OCI-LY1 (cell line): ENCODE measurements at regions not wholly inside any gene's neighbourhood (a gene's known extent, or its start where the extent isn't known, plus 50 kb on each side); places are given as distances from the start of the nearest gene placed in this dataset.
"Not testable (repeated sequence)": the region's sequence is repeated elsewhere in the genome, so short reads cannot be mapped to it uniquely, and the experiment has no call there.

Experiments
- H2AFZ ChIP-seq: fragments of 200-600 bp; sonication (generic), shearing (Covaris generic); 2 replicates; pipeline ENCODE4 v1.6.0; 2014; ENCODE audit warnings: antibody characterized with exemption, mild to moderate bottlenecking, low read length
- H3F3A ChIP-seq: fragments of 200-600 bp; sonication (generic), shearing (Covaris generic); 2 replicates; pipeline ENCODE4 v1.6.0; 2014; ENCODE audit warnings: mild to moderate bottlenecking, antibody characterized with exemption, low read length, moderate library complexity; ENCODE audit not compliant: insufficient read depth
- H3K27ac ChIP-seq: fragments of 200-600 bp; sonication (generic); 2 replicates; pipeline ENCODE4 v1.5.1; 2014; ENCODE audit warnings: low read length, mixed run types, mild to moderate bottlenecking, low read depth; ENCODE audit not compliant: poor library complexity, severe bottlenecking
- H3K27me3 ChIP-seq: fragments of 200-600 bp; sonication (generic); 2 replicates; pipeline ENCODE4 v1.6.0; 2014; ENCODE audit warnings: antibody characterized with exemption, mild to moderate bottlenecking, low read length, moderate library complexity; ENCODE audit not compliant: insufficient read depth
- H3K36me3 ChIP-seq: fragments of 200-600 bp; sonication (generic); 2 replicates; pipeline ENCODE4 v1.6.1; 2014; ENCODE audit warnings: mild to moderate bottlenecking, antibody characterized with exemption, low read length, moderate library complexity, mixed read lengths; ENCODE audit not compliant: insufficient read depth
- H3K4me1 ChIP-seq: fragments of 200-600 bp; sonication (generic); 2 replicates; pipeline ENCODE4 v1.5.1; 2014; ENCODE audit warnings: mild to moderate bottlenecking, low read length, moderate library complexity; ENCODE audit not compliant: insufficient read depth, severe bottlenecking
- H3K4me2 ChIP-seq: fragments of 200-600 bp; sonication (generic), shearing (Covaris generic); 2 replicates; pipeline ENCODE4 v1.6.1; 2014; ENCODE audit warnings: low read length
- H3K4me3 ChIP-seq: fragments of 200-600 bp; sonication (generic); 2 replicates; pipeline ENCODE4 v1.5.1; 2014; ENCODE audit warnings: low read length, low read depth, mild to moderate bottlenecking, mixed read lengths; ENCODE audit not compliant: poor library complexity, severe bottlenecking
- H3K79me2 ChIP-seq: fragments of 200-600 bp; shearing (Covaris generic); 2 replicates; pipeline ENCODE4 v1.6.1; 2016; ENCODE audit warnings: mixed run types, low read length, mixed read lengths; ENCODE audit not compliant: insufficient read depth
- H3K9ac ChIP-seq: fragments of 200-600 bp; sonication (generic), shearing (Covaris generic); 2 replicates; pipeline ENCODE4 v1.6.1; 2014; ENCODE audit warnings: mild to moderate bottlenecking, low read length, mixed read lengths
- H3K9me2 ChIP-seq: fragments of 200-600 bp; sonication (generic), shearing (Covaris generic); 2 replicates; pipeline ENCODE4 v1.6.1; 2014; ENCODE audit warnings: low read depth, mild to moderate bottlenecking, low read length, mixed read lengths
- H3K9me3 ChIP-seq: fragments of 200-600 bp; shearing (Covaris generic); 2 replicates; pipeline ENCODE4 v1.6.1; 2014; ENCODE audit warnings: low read length, mixed read lengths
- H4K20me1 ChIP-seq: fragments of 200-600 bp; sonication (generic), shearing (Covaris generic); 2 replicates; pipeline ENCODE4 v1.6.0; 2016; ENCODE audit warnings: mild to moderate bottlenecking, low read length; ENCODE audit not compliant: insufficient read depth
- CTCF ChIP-seq: fragments of 200-600 bp; sonication (generic), shearing (Covaris generic); IDR thresholded peaks from 2 replicates; pipeline ENCODE4 v1.5.1; 2017; ENCODE audit warnings: mild to moderate bottlenecking, antibody characterized with exemption, low read length, moderate library complexity, mixed read lengths
- EZH2 ChIP-seq: fragments of 200-600 bp; sonication (generic), shearing (Covaris generic); IDR thresholded peaks from 2 replicates; pipeline ENCODE4 v1.8.0; 2017; ENCODE audit warnings: borderline replicate concordance, mixed run types, mild to moderate bottlenecking, antibody characterized with exemption, low read length, moderate library complexity, mixed read lengths

DNA sequence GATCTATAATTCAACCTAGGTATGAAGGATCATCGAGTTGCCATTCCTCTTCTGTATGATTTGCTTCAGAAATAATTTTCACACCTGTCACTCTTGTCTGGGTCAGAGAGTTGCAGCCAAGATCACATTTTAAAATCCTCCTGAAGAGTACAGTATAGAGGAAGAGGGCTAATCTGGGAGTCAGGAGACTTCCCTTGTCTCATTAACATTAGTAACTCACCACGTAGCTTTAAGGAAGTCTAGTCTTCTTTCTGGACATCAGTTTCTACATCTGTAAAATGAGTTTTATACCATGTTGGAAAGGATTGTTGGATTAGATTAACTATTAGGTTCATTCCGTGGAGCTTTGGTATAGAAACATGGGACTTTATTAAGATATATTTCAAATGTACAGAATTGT lies 109.4 kb downstream of the TDRD15 start:
- no peak overlapping the region for H3K4me3 ChIP-seq
- no peaks in the 10 kb centered on the region for H4K20me1 ChIP-seq
- H3K9ac ChIP-seq: no peak overlapping the region
- H3F3A ChIP-seq: no peaks in the 10 kb centered on the region
- H3K79me2 ChIP-seq: no peaks in the 10 kb centered on the region
- H2AFZ ChIP-seq: no peak overlapping the region
- H3K9me3 ChIP-seq: no peaks in the 10 kb centered on the region
- TF ChIP-seq EZH2: no peak
- TF ChIP-seq CTCF: no peak
- H3K36me3 ChIP-seq: no peaks in the 10 kb centered on the region
- H3K27me3 ChIP-seq: no peaks in the 10 kb centered on the region
- peaks cover 37% of the 10 kb centered on the region for H3K4me1 ChIP-seq
- peak overlapping the region; percentile 70 for H3K27ac ChIP-seq
- H3K4me2 ChIP-seq: no peak overlapping the region
- no peaks in the 10 kb centered on the region for H3K9me2 ChIP-seq

DNA sequence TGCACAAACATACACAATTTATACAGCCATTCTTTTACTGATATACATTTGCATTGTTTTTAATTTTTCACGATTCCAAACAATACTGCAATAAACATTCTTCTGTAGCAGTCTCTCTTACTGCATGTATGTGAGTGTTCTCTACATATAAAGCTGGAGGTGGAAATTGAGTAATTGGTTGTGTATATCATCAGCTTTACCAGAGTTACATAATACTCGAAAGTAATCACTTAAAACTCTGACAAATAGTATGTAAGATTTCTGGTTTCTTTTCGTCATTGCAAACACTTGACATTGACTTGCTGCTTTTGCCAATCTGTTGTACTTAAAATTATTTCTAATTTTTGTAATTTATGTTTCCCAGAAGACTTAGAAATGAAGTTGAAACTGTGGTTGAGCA lies 110.2 kb downstream of the TDRD15 start:
- Histone ChIP-seq H3K27me3 (no peaks in the 10 kb centered on the region), H3K79me2 (no peaks in the 10 kb centered on the region), H2AFZ (no peak overlapping the region), H4K20me1 (no peaks in the 10 kb centered on the region), H3K9ac (no peak overlapping the region), H3K27ac (no peak overlapping the region), H3K4me3 (no peak overlapping the region), H3K4me2 (no peak overlapping the region), H3K9me2 (no peaks in the 10 kb centered on the region), H3K9me3 (no peaks in the 10 kb centered on the region), H3K36me3 (no peaks in the 10 kb centered on the region), H3F3A (no peaks in the 10 kb centered on the region), H3K4me1 (peaks cover 32% of the 10 kb centered on the region)
- TF ChIP-seq EZH2 (no peak), CTCF (no peak)

- Histone ChIP-seq H3K4me2 (no peak overlapping the region), H4K20me1 (no peaks in the 10 kb centered on the region), H3F3A (no peaks in the 10 kb centered on the region), H3K27ac (no peak overlapping the region), H3K9me3 (no peaks in the 10 kb centered on the region), H3K4me3 (no peak overlapping the region), H2AFZ (no peak overlapping the region), H3K9ac (no peak overlapping the region), H3K27me3 (no peaks in the 10 kb centered on the region), H3K79me2 (no peaks in the 10 kb centered on the region), H3K36me3 (no peaks in the 10 kb centered on the region), H3K4me1 (peaks cover 32% of the 10 kb centered on the region), H3K9me2 (no peaks in the 10 kb centered on the region)
- TF ChIP-seq EZH2 (no peak), CTCF (no peak; the same call in 1 of the 2 replicates)
Measured at GRCh38 chr2:21234464-21235120, 110.8 kb downstream of the TDRD15 start.

DNA sequence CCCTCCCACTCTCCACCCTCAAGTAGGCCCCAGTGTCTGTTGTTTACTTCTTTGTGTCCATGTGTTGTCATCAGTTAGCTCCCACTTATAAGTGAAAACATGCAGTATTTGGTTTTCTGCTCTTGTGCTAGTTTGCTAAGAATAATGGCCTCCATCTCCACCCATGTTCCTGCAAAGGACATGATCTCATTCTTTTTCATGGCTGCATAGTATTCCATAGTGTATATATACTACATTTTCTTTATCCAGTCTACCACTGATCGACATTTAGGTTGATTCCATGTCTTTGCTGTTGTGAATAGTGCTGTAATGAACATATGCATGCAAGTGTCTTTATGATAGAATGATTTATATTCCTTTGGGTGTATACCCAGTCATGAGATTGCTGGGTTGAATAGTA lies 116.0 kb downstream of the TDRD15 start:
- H2AFZ ChIP-seq, H3K79me2 ChIP-seq, H3K9me2 ChIP-seq, H3F3A ChIP-seq, H3K9me3 ChIP-seq, H4K20me1 ChIP-seq, H3K27me3 ChIP-seq, H3K4me3 ChIP-seq, H3K27ac ChIP-seq, H3K4me2 ChIP-seq, H3K36me3 ChIP-seq, H3K9ac ChIP-seq, H3K4me1 ChIP-seq: not testable (repeated sequence)
